ENCODE measurements at regions not wholly inside any gene's neighbourhood (a gene's known extent, or its start where the extent isn't known, plus 50 kb on each side); places are given as distances from the start of the nearest gene placed in this dataset.

DNA sequence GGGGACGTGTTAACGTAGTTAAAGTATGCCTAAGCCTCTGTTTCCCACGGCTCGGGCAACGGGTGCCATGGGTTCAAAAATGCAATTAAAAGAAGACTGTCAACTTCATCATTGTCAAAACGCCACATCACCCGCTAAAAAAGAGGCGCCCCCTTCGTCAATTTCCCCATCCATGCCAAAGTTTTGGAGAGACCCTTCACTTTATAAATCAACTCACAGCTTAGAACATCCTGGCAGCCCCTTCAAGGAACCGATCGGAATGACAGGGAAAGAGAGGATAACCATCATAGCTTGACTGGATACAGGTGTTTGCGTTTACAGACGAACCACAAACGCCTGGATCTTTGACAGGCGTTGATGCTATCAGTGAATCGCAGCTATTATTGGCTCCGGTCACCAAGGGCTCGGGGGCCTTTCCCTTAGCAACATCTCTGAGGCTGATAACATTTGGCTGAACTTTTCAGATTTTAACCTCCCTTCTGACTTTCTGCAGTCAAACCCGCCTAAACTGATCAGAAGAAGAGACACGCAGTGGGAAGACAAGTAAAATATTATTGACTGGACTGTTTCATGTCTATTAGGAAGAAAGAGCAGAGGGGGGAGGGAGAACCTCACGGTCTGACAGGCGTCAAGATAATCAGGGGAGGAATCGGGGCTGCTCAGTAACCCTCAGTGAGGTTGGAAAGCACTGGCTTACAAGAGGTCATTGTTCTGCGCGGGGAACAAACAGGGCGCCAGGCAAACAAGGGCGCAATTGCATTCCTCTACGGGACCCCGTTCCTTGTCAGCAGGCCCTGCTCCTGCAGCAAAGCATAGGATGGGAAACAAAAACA, 322.5 kb upstream of the ZNF507 start:
- Histone ChIP-seq H2AFZ (ENCODE audit: low read length, unreplicated experiment) (no peak overlapping the region), H3K36me3 (ENCODE audit: insufficient read depth, low read length) (no peaks in the 10 kb centered on the region), H3K79me2 (ENCODE audit: control insufficient read depth, insufficient read depth, low read length, unreplicated experiment) (no peaks in the 10 kb centered on the region), H3K4me3 (ENCODE audit: low read depth, low read length) (no peak overlapping the region), H3K4me1 (ENCODE audit: control insufficient read depth, insufficient read depth, low read length, unreplicated experiment) (no peaks in the 10 kb centered on the region), H3K27me3 (ENCODE audit: insufficient read depth, low read length) (no peaks in the 10 kb centered on the region), H3K27ac (ENCODE audit: low read depth, low read length) (no peak overlapping the region)

DNA sequence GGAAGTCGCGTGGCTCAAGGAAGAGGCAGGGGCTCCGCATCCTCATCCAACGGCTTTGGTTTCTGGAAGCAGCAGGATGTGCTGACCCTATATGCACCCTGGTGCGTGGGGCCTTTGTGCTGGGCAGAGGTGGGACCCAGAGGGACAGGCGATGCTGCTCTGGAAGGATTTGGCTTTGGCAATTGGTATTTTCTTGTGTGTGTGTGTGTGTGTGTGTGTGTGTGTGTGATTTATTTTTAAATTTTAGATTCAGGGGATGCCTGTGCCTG, 321.9 kb upstream of the ZNF507 start:
- no peaks in the 10 kb centered on the region for H3K27me3 ChIP-seq (ENCODE audit: insufficient read depth, low read length)
- H3K79me2 ChIP-seq (ENCODE audit: control insufficient read depth, insufficient read depth, low read length, unreplicated experiment), result no peaks in the 10 kb centered on the region
- no peaks in the 10 kb centered on the region for H3K36me3 ChIP-seq (ENCODE audit: insufficient read depth, low read length)
- no peak overlapping the region for H2AFZ ChIP-seq (ENCODE audit: low read length, unreplicated experiment)
- H3K27ac ChIP-seq (ENCODE audit: low read depth, low read length), result no peak overlapping the region
- no peaks in the 10 kb centered on the region for H3K4me1 ChIP-seq (ENCODE audit: control insufficient read depth, insufficient read depth, low read length, unreplicated experiment)
- no peak overlapping the region for H3K4me3 ChIP-seq (ENCODE audit: low read depth, low read length)

DNA sequence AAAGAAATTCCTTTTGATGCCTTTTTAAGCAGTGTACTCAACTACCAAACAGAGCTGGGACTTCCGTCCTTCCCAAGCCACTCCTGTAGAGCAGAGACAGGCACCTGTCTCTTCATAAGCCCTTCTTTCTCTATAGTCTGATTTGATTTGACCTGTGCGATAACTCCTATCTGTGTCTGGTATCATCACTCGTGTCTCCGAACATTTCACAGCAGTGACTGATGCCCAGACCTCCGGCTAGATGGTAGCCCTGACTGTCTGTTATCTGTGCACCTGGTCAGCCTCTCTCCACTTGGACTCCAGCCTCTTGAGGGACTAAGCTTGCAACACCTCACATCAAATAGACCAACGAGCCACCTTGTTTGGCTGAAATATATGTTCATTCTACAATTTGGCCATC, 316.2 kb upstream of the ZNF507 start:
- Histone ChIP-seq H3K27ac (ENCODE audit: low read depth, low read length) (no peak overlapping the region), H3K4me1 (ENCODE audit: control insufficient read depth, insufficient read depth, low read length, unreplicated experiment) (no peaks in the 10 kb centered on the region), H2AFZ (ENCODE audit: low read length, unreplicated experiment) (no peak overlapping the region), H3K36me3 (ENCODE audit: insufficient read depth, low read length) (no peaks in the 10 kb centered on the region), H3K79me2 (ENCODE audit: control insufficient read depth, insufficient read depth, low read length, unreplicated experiment) (no peaks in the 10 kb centered on the region), H3K27me3 (ENCODE audit: insufficient read depth, low read length) (no peaks in the 10 kb centered on the region), H3K4me3 (ENCODE audit: low read depth, low read length) (no peak overlapping the region)

DNA sequence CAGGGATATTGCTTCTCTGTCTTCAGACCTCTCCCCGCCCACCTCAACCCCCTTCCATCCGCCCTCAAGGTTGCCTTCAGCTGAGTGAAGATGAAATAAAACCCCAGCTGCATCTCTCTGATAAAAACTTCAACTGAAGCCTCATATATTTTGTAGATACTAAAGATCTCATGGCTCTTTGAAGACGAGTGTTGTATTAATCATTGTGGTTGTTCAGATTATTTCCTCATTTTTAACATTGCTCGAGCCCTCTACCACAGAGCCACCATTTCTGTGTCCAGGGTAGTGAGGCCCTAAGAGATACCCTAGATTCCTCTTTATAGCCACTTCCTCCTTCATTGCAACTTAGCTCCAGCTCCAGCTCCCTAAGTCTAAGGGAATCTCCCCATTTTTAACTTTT, 312.8 kb upstream of the ZNF507 start:
- no peaks in the 10 kb centered on the region for H3K4me1 ChIP-seq (ENCODE audit: control insufficient read depth, insufficient read depth, low read length, unreplicated experiment)
- no peak overlapping the region for H3K27ac ChIP-seq (ENCODE audit: low read depth, low read length)
- H3K36me3 ChIP-seq (ENCODE audit: insufficient read depth, low read length), result no peaks in the 10 kb centered on the region
- no peak overlapping the region for H2AFZ ChIP-seq (ENCODE audit: low read length, unreplicated experiment)
- H3K79me2 ChIP-seq (ENCODE audit: control insufficient read depth, insufficient read depth, low read length, unreplicated experiment), result no peaks in the 10 kb centered on the region
- no peak overlapping the region for H3K4me3 ChIP-seq (ENCODE audit: low read depth, low read length)
- no peaks in the 10 kb centered on the region for H3K27me3 ChIP-seq (ENCODE audit: insufficient read depth, low read length)

DNA sequence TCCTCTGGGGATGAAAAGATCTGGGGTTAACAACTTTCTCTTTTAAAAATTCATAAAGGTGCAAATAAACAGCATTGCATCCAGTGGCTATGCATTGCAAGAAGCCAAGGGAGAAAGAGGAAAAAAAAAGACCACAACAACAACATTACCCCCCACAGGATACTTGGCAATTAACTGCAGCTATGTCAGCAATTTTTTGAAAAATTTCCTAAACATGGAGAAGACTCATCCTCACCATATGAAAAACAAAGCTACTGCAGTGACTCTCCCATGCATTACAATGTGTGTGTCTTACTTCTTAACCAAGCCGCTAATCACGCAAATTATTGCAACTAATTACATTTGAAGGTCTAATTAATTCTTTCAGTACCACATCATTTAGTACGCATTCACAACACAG, 309.8 kb upstream of the ZNF507 start:
- no peaks in the 10 kb centered on the region for H3K79me2 ChIP-seq (ENCODE audit: control insufficient read depth, insufficient read depth, low read length, unreplicated experiment)
- no peak overlapping the region for H3K27ac ChIP-seq (ENCODE audit: low read depth, low read length)
- no peak overlapping the region for H3K4me3 ChIP-seq (ENCODE audit: low read depth, low read length)
- no peaks in the 10 kb centered on the region for H3K36me3 ChIP-seq (ENCODE audit: insufficient read depth, low read length)
- no peaks in the 10 kb centered on the region for H3K4me1 ChIP-seq (ENCODE audit: control insufficient read depth, insufficient read depth, low read length, unreplicated experiment)
- no peak overlapping the region for H2AFZ ChIP-seq (ENCODE audit: low read length, unreplicated experiment)
- H3K27me3 ChIP-seq (ENCODE audit: insufficient read depth, low read length), result no peaks in the 10 kb centered on the region

DNA sequence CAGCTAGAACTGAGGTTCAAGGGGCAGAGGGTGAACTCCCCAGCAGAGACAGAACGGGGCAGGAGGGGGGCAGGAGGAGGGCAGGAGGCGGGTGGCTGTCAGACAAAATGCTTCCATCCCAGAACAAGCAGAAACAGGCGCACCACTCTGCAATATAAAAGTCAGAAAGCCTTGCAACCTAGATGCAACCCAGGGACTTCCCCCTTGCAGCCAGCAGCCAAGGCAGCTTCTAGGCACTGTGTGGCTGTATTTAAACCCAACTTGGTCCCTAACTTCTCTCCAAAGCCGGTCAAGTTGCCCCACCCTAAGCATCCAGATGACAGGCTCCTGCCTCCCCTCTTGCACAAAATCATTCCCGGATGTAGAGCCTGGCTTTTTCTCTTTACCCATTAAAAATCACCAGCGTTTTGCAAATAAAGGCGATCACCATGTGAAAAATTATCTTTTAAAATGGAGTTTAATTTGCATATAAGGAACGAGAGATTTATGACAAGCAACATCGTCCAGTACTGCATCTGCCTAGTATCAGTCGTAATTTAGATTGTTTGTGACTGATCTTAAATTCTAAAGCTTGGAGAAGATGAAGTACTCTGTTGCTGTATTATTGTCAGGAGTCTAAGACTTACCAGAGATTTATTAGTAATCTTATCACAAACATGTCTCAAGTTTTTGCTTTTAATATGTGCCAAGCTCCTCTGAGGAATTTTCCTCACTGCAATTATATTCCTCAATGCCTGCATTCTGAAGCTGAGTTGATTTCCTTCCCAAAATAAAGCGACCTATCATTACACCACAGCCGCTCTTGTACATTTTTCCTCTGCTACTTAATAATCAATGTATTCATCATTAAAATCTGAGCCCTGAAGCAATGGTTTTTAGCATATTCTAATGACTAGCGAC, 307.1 kb upstream of the ZNF507 start:
- Histone ChIP-seq H3K79me2 (ENCODE audit: control insufficient read depth, insufficient read depth, low read length, unreplicated experiment) (no peaks in the 10 kb centered on the region), H3K36me3 (ENCODE audit: insufficient read depth, low read length) (no peaks in the 10 kb centered on the region), H3K27ac (ENCODE audit: low read depth, low read length) (no peak overlapping the region), H3K27me3 (ENCODE audit: insufficient read depth, low read length) (no peaks in the 10 kb centered on the region), H3K4me3 (ENCODE audit: low read depth, low read length) (no peak overlapping the region), H3K4me1 (ENCODE audit: control insufficient read depth, insufficient read depth, low read length, unreplicated experiment) (no peaks in the 10 kb centered on the region), H2AFZ (ENCODE audit: low read length, unreplicated experiment) (no peak overlapping the region)

DNA sequence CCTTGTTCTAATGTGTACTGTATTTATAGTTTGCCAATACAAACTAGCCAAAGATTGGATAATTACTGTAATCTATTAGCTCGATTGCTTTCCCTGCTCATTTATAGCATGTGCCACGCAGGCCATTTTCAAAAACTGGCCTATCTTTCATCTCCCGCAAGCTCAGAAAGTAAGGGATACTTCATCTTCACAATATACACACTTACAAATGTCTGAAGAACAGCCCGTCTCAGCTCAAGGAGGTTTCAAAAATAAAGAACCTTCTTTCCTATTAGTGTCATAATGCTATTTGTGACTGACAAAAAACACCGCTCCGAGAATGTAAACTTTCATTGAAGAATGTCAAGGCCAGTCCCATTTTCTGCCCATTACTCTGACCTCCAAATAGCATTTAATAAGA, 306.4 kb upstream of the ZNF507 start:
- no peak overlapping the region for H3K27ac ChIP-seq (ENCODE audit: low read depth, low read length)
- no peak overlapping the region for H2AFZ ChIP-seq (ENCODE audit: low read length, unreplicated experiment)
- H3K27me3 ChIP-seq (ENCODE audit: insufficient read depth, low read length), result no peaks in the 10 kb centered on the region
- no peaks in the 10 kb centered on the region for H3K79me2 ChIP-seq (ENCODE audit: control insufficient read depth, insufficient read depth, low read length, unreplicated experiment)
- H3K4me1 ChIP-seq (ENCODE audit: control insufficient read depth, insufficient read depth, low read length, unreplicated experiment), result no peaks in the 10 kb centered on the region
- no peak overlapping the region for H3K4me3 ChIP-seq (ENCODE audit: low read depth, low read length)
- no peaks in the 10 kb centered on the region for H3K36me3 ChIP-seq (ENCODE audit: insufficient read depth, low read length)

DNA sequence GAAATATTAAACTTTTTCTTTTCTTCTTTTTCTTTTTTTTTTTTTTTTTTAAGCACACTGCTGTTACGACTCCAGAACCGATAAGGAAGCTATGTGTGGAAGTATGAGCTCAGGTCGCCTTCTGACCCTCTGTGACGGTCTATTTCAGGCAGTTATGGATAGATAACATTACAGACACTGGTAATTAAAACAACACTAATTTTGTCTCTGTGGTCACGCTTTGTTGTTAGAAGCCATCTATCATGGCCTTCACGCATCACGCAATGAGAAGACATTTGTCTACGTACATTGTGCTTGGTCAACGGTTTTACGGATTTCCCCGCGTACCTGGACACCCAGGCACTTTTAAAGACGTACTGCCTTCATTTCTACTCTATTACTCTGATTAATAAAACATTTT, 306.0 kb upstream of the ZNF507 start:
- Histone ChIP-seq H2AFZ (ENCODE audit: low read length, unreplicated experiment) (no peak overlapping the region), H3K79me2 (ENCODE audit: control insufficient read depth, insufficient read depth, low read length, unreplicated experiment) (no peaks in the 10 kb centered on the region), H3K27ac (ENCODE audit: low read depth, low read length) (no peak overlapping the region), H3K36me3 (ENCODE audit: insufficient read depth, low read length) (no peaks in the 10 kb centered on the region), H3K4me3 (ENCODE audit: low read depth, low read length) (no peak overlapping the region), H3K4me1 (ENCODE audit: control insufficient read depth, insufficient read depth, low read length, unreplicated experiment) (no peaks in the 10 kb centered on the region), H3K27me3 (ENCODE audit: insufficient read depth, low read length) (no peaks in the 10 kb centered on the region)

DNA sequence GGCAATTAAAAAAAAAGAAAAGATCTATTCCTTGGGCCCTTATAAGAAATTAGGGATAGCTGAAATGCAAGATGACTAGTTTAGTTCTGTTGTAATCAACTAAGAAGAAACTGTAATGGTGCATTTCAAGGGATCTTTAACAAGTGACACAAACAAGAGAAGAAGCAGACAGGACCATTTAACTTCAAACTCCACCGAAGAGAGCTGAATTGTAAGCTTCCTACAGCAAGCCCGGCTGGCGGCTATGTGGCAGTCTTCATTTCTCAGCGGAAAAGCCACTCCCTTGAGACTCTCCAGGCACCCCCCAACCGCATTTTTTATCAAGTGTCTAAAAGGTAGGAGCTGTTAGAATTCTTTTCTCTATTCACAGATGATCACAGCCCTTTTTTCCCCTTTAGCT, 305.2 kb upstream of the ZNF507 start:
- H3K4me1 ChIP-seq (ENCODE audit: control insufficient read depth, insufficient read depth, low read length, unreplicated experiment), result no peaks in the 10 kb centered on the region
- no peak overlapping the region for H3K27ac ChIP-seq (ENCODE audit: low read depth, low read length)
- no peaks in the 10 kb centered on the region for H3K79me2 ChIP-seq (ENCODE audit: control insufficient read depth, insufficient read depth, low read length, unreplicated experiment)
- no peaks in the 10 kb centered on the region for H3K36me3 ChIP-seq (ENCODE audit: insufficient read depth, low read length)
- H2AFZ ChIP-seq (ENCODE audit: low read length, unreplicated experiment), result no peak overlapping the region
- H3K4me3 ChIP-seq (ENCODE audit: low read depth, low read length), result no peak overlapping the region
- H3K27me3 ChIP-seq (ENCODE audit: insufficient read depth, low read length), result no peaks in the 10 kb centered on the region

DNA sequence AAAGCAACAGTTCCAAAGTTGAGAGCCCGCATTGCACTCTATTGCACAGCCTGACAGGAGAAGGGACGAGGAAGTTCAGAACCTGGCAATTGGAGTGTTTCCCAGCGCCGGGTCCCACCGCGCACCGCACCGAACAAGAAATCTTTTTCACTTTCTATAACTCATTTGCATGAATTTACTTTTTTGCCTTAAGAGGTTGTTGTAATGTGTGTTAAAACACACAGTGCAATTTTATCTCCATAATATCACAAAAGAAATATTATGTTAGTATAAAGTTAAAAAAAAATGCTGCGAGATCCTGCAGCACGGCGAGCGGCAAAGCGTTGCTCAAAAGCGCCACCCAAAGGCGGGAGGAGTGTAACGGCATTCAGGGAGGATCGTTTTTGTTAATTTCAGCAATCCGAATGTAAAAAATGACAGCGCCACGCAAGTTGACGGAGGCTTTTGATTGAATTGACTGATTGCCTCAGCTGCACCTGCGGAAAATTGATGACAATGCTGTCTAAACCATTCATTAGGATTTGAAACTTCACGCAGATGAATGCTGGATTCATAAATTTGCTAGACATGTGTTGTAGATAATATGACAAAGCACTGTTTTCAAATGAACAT, 303.6 kb upstream of the ZNF507 start:
- H3K27me3 ChIP-seq (ENCODE audit: insufficient read depth, low read length), result no peaks in the 10 kb centered on the region
- no peaks in the 10 kb centered on the region for H3K36me3 ChIP-seq (ENCODE audit: insufficient read depth, low read length)
- no peaks in the 10 kb centered on the region for H3K79me2 ChIP-seq (ENCODE audit: control insufficient read depth, insufficient read depth, low read length, unreplicated experiment)
- no peaks in the 10 kb centered on the region for H3K4me1 ChIP-seq (ENCODE audit: control insufficient read depth, insufficient read depth, low read length, unreplicated experiment)
- no peak overlapping the region for H3K4me3 ChIP-seq (ENCODE audit: low read depth, low read length)
- no peak overlapping the region for H2AFZ ChIP-seq (ENCODE audit: low read length, unreplicated experiment)
- H3K27ac ChIP-seq (ENCODE audit: low read depth, low read length), result no peak overlapping the region

Data from ACC112 (cell line).